Duodenal mucosa (tissue), 2 donors: ENCODE measurements at regions not wholly inside any gene's neighbourhood (a gene's known extent, or its start where the extent isn't known, plus 50 kb on each side); places are given as distances from the start of the nearest gene placed in this dataset.

ENCODE experiments used
- H3K27ac ChIP-seq: one replicate; pipeline ENCODE4 v1.7.0; 2013; ENCODE audit warnings: low read depth, low read length
- H3K27me3 ChIP-seq, 2 donors: one replicate each; pipeline ENCODE4 v1.7.0; 2013; ENCODE audit warnings: low read length in 2 of 2, control low read depth in 1 of 2; ENCODE audit not compliant: insufficient read depth in 2 of 2, control insufficient read depth in 1 of 2
- H3K36me3 ChIP-seq, 2 donors: one replicate each; pipeline ENCODE4 v1.7.0; 2013; ENCODE audit warnings: low read length in 2 of 2, control low read depth in 1 of 2; ENCODE audit not compliant: insufficient read depth in 2 of 2, control insufficient read depth in 1 of 2
- H3K4me1 ChIP-seq, 2 donors: one replicate each; pipeline ENCODE4 v1.7.0; 2013; ENCODE audit warnings: low read length in 2 of 2, control low read depth in 1 of 2; ENCODE audit not compliant: insufficient read depth in 2 of 2, control insufficient read depth in 1 of 2
- H3K4me3 ChIP-seq, 2 donors: one replicate each; pipeline ENCODE4 v1.7.0; 2013; ENCODE audit warnings: low read length in 2 of 2, low read depth in 1 of 2
- H3K9ac ChIP-seq, 2 donors: one replicate each; pipeline ENCODE4 v1.7.0; 2013; ENCODE audit warnings: low read length in 2 of 2, low read depth in 1 of 2
- H3K9me3 ChIP-seq, 2 donors: one replicate each; pipeline ENCODE4 v1.7.0; 2013; ENCODE audit warnings: low read length in 2 of 2, control low read depth in 1 of 2; ENCODE audit not compliant: control insufficient read depth in 1 of 2

DNA sequence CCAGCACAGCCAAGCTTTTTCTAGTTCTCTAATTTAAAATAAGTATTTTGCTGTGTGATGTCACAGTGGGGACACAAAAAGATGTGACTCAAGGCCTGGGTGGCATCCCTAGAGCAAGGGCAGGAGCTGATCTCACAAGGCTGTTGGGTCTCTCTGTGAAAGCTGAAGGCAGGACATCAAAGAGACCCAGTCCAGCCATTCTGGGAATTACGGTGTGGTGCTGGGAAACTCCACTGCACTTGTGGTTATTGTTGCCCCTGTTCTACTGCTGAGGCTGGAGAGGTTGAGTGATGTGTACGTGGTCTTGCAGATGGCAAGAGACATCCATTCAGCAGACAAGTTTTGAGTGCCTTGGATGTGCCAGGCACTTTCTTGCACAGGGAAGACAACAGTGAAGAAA lies 352.9 kb downstream of the CYRIA start:
- peaks cover 3 to 5% of the 10 kb centered on the region in 2 donors for H3K27me3 ChIP-seq
- no peak overlapping the region for H3K9ac ChIP-seq
- peaks cover 5 to 13% of the 10 kb centered on the region in 2 donors for H3K4me1 ChIP-seq
- no peaks in the 10 kb centered on the region for H3K9me3 ChIP-seq
- H3K4me3 ChIP-seq, result no peak overlapping the region
- no peaks in the 10 kb centered on the region for H3K36me3 ChIP-seq
- no peak overlapping the region for H3K27ac ChIP-seq

DNA sequence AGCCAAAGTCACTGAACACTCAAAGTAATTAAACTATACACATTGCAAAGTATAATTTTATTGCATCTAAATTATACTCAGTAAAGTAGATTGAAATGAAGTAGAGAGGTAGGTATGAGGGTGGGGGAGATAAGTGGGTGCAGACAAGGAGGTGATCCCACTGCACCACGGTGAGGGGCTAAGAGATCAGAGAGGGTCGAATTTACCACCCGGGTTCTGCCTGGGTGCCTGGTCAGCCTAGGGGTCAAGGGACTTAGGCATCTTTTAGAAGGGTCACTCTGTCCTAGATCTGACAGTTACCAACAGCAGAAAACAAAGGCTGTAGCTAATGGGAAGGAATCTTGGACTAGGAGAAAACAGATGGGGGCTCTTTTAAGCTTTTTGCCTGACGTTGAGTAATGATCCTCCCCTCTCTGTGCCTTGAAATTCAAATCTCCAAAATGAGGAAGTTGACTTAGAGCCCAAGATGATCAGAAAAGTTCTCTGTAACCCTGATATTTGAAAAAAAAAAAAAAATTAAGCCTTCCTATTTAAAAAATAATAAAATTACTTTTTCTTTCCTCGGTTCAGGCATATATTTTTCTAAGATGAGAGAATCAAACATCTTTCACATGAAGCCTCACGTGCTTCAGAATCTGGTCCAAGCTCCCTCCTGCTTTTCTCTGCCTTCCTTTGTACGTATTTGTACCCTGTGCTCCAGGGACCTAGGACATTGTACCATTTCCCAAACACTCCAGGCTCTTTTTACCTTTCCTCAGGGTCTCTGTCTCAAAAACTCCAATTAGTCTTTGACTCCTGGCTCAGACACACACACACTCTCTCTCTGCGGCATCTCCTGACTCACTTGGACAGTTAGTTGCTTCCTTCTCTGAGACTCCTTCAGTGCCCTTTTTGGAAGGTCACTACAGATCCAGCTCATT lies 353.9 kb downstream of the CYRIA start:
- Histone ChIP-seq H3K9ac (no peak overlapping the region), H3K4me3 (no peak overlapping the region), H3K9me3 (no peaks in the 10 kb centered on the region), H3K4me1 (peaks cover 0 to 6% of the 10 kb centered on the region in 2 donors), H3K27ac (no peak overlapping the region), H3K27me3 (peaks cover 0 to 5% of the 10 kb centered on the region in 2 donors), H3K36me3 (no peaks in the 10 kb centered on the region)

DNA sequence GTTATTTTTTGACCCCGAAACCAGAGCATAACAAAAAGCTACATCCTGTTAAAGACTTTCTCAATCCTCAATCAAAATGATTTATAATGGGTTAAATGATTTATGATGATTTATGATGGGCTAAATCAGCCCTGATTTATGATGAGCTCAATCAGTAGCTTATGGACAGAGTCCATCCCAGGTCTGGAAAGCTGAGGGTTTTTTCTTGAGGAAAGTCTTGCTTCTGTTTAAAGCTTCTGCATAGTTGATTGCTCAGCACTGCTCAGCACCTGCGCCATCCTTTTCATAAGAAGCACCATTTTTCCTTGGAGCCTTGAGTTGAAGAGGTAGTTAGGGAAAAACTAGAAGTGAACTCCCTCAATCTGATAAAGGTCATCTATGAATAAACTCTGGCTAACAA lies 356.8 kb downstream of the CYRIA start:
- peaks cover 0 to 2% of the 10 kb centered on the region in 2 donors for H3K27me3 ChIP-seq
- no peaks in the 10 kb centered on the region for H3K36me3 ChIP-seq
- H3K27ac ChIP-seq, result no peak overlapping the region
- H3K9me3 ChIP-seq, result no peaks in the 10 kb centered on the region
- peaks cover 0 to 6% of the 10 kb centered on the region in 2 donors for H3K4me1 ChIP-seq
- no peak overlapping the region for H3K9ac ChIP-seq
- no peak overlapping the region for H3K4me3 ChIP-seq

DNA sequence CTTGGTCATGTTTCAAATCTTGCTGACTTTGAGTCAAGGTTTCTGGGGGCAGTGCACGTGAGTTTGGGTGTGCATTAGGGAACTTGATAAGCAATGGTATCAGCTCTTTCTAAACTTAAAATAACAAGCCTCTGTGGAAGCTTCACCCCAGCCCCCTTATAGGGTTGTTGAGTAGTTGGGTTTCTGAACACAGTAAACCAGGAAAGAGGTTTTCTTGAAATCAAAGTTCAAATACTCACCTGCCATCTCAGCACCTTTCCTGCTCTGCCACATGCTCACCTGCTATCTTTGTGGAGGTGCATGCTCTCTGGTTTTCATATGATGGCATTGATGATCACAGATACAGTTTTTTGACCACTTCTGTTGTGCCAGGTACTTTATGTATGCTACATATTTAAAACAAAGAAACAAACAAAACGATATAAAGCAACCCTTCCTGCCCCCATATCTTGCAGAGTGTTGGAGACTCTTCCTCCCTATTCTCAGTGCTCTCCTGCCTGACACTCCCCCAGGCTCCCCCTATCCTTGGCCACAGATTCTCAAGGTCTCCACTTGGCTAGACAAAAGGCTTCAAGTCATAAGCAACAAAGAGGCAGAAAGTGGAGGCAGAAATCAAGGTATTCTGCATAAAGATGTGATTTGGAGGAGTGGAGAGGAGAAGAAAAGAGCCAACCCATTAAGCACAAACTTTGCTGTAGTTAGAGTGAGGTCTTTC lies 360.6 kb downstream of the CYRIA start:
- Histone ChIP-seq H3K27ac (no peak overlapping the region), H3K9me3 (peaks cover 4 to 6% of the 10 kb centered on the region in 2 donors), H3K27me3 (peaks cover 0 to 5% of the 10 kb centered on the region in 2 donors), H3K4me1 (peaks cover 0 to 6% of the 10 kb centered on the region in 2 donors), H3K36me3 (no peaks in the 10 kb centered on the region), H3K4me3 (no peak overlapping the region), H3K9ac (no peak overlapping the region)

DNA sequence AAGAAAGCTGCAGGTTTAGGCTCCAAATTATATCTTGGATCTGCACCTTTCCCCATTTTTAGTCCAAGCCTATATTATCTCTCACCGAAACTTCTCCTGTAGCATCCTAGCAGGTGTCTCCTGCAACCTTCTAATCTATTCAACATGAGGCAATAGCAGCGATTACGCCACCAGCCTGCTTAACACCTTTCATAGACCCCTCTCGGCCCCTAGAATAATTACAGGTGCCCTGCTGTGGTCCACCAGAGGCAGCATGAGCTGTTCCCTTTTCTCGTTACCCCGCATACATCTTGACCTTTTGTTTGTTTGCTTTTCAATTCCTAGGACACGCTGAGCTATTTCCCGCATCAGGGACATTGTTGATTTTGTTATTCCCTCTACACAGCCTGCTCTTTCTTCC lies 361.9 kb downstream of the CYRIA start:
- Histone ChIP-seq H3K4me1 (peaks cover 0 to 3% of the 10 kb centered on the region in 2 donors), H3K4me3 (no peak overlapping the region), H3K9ac (no peak overlapping the region), H3K27ac (no peak overlapping the region), H3K36me3 (no peaks in the 10 kb centered on the region), H3K9me3 (peaks cover 4 to 6% of the 10 kb centered on the region in 2 donors), H3K27me3 (peaks cover 0 to 5% of the 10 kb centered on the region in 2 donors)

DNA sequence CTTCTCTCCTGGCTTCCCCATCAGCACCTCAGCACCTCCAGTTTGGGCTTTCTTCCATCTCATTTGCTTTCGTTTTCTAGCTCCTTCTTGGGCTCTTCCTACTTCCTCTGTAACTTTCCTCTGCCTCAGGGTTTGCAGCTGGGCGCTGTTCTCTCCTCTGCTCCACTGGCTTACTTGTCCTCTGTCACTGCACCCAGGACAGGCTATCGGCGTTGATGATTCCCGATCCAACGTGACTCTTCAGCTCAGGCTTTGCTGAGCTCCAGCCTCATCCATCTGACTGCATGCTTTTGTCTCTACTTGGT lies 362.4 kb downstream of the CYRIA start:
- peaks cover 4 to 6% of the 10 kb centered on the region in 2 donors for H3K9me3 ChIP-seq
- H3K4me1 ChIP-seq, result no peaks in the 10 kb centered on the region
- no peak overlapping the region for H3K9ac ChIP-seq
- H3K27me3 ChIP-seq, result peaks cover 0 to 5% of the 10 kb centered on the region in 2 donors
- no peaks in the 10 kb centered on the region for H3K36me3 ChIP-seq
- no peak overlapping the region for H3K27ac ChIP-seq
- peak overlapping the region in 1 of 2 donors; percentile 57 for H3K4me3 ChIP-seq

DNA sequence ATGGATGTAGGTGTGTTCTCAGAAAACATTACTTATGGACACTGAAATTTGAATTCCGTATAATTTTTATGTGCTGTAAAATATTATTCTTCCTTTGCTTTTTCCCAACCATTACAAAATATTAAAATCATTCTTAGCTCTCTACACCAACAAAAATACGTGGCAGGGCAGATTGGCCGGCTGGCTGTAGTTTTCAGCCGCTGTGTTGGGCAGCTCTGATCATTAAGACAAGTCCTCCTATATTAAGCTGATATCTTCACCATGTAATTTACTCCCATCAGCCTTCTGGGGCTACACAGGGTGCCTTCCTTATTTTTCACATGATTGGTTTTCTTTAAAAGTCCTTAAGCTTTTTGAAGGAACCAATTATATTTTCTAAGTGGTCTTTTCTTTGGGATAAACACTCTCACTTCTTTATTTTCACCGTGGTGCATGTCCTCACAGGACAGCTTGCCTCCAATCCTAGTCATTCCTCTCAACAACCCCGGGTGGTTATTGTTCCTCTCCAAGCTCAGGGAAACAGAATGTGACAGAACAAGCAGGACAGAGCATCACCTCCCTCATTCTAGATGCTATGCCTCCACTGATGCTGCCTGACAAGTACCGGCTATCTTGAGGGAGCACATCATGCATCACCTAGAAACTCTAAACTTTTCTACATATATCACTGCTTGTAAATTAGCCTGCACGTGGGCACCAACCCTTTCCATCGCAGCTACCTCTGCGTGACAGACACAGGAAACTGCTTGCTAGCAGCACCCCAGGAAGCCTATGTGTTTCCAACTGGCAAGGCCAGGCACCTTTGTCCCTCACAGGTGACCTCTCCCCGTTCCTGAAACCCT lies 362.3 kb downstream of the MYCN start:
- Histone ChIP-seq H3K27me3 (peaks cover 0 to 5% of the 10 kb centered on the region in 2 donors), H3K27ac (no peak overlapping the region), H3K4me1 (no peaks in the 10 kb centered on the region), H3K9ac (no peak overlapping the region), H3K36me3 (no peaks in the 10 kb centered on the region), H3K9me3 (peaks cover 4 to 6% of the 10 kb centered on the region in 2 donors), H3K4me3 (peak overlapping the region in 1 of 2 donors; percentile 57)

DNA sequence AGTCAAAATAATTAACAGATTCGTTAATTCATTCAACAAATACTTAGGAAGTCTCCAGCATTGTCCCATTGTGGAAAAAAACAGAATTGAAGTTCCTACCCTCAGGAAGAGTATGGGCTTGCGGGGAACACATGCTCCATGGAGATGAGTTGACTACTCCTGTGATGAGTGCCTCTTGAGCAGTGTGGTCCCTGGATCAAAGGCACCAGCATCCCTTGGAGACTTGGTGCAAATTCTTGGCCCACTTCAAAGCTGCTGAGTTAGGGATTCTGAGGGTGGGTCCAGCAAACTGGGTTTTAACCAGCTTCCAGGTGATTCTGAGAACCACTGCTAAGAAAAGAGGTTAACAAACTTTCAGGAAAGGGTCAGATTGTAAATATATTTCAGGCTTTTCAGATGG lies 361.6 kb downstream of the MYCN start:
- H3K4me3 ChIP-seq, result no peak overlapping the region
- H3K27me3 ChIP-seq, result peaks cover 0 to 5% of the 10 kb centered on the region in 2 donors
- H3K36me3 ChIP-seq, result no peaks in the 10 kb centered on the region
- H3K27ac ChIP-seq, result no peak overlapping the region
- peaks cover 4 to 6% of the 10 kb centered on the region in 2 donors for H3K9me3 ChIP-seq
- H3K4me1 ChIP-seq, result no peaks in the 10 kb centered on the region
- no peak overlapping the region for H3K9ac ChIP-seq

DNA sequence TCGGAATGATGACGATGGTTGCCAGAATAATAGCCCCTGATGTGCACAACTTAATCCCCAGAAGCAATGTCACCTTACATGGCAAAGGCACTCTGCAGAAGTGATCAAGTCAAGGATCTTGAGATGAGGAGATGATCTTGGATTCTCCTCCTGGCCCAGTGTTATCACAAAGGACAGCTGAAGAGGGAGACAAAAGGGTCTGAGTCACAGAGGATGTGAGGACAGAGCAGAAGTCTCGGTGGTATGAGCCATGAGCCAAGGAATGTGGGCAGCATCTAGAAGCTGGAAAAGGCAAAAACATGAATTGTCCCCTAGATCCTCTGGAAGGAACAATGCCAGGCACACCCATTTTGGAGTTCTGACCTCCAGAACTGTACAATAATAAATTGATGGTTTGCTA lies 358.5 kb downstream of the MYCN start:
- H3K4me1 ChIP-seq, result no peaks in the 10 kb centered on the region
- peaks cover 4 to 6% of the 10 kb centered on the region in 2 donors for H3K9me3 ChIP-seq
- H3K4me3 ChIP-seq, result no peak overlapping the region
- peaks cover 0 to 3% of the 10 kb centered on the region in 2 donors for H3K27me3 ChIP-seq
- H3K27ac ChIP-seq, result no peak overlapping the region
- H3K36me3 ChIP-seq, result no peaks in the 10 kb centered on the region
- no peak overlapping the region for H3K9ac ChIP-seq
